Neutrophil (primary cell): ENCODE measurements at regions not wholly inside any gene's neighbourhood (a gene's known extent, or its start where the extent isn't known, plus 50 kb on each side); places are given as distances from the start of the nearest gene placed in this dataset.
A peak's percentile ranks its signal among the peaks of the same experiment; 100 is the strongest.

ENCODE experiments used
- H3K27ac ChIP-seq: fragments of 200-600 bp; sonication (generic); 2 replicates; pipeline ENCODE4 v1.5.1; 2016; ENCODE audit warnings: mild to moderate bottlenecking, moderate library complexity
- H3K27me3 ChIP-seq: fragments of 200-600 bp; sonication (generic); 2 replicates; pipeline ENCODE4 v1.6.0; 2016; ENCODE audit warnings: mild to moderate bottlenecking
- H3K36me3 ChIP-seq: fragments of 200-600 bp; sonication (generic); 2 replicates; pipeline ENCODE4 v1.5.1; 2017
- H3K4me1 ChIP-seq, 2 experiments: fragments of 200-600 bp in 1 of 2; sonication (generic) in 1 of 2; 1 replicate in 1 of 2; 2 replicates in 1 of 2; pipeline versions ENCODE4 v1.5.1 to v1.6.1; 2013 to 2016; ENCODE audit warnings: low read depth in 1 of 2, low read length in 1 of 2, mild to moderate bottlenecking in 1 of 2, moderate library complexity in 1 of 2; ENCODE audit not compliant: control insufficient read depth in 1 of 2, insufficient read depth in 1 of 2
- H3K4me3 ChIP-seq, 2 experiments: fragments of 200-600 bp in 1 of 2; sonication (generic) in 1 of 2; 1 replicate in 1 of 2; 2 replicates in 1 of 2; pipeline ENCODE4 v1.5.1; 2013 to 2016; ENCODE audit warnings: low read depth in 1 of 2, low read length in 1 of 2, mild to moderate bottlenecking in 1 of 2, moderate library complexity in 1 of 2
- H3K9me3 ChIP-seq: fragments of 200-600 bp; sonication (generic); 2 replicates; pipeline ENCODE4 v1.5.1; 2016
- TF ChIP-seq, protein P1 (sequence below): fragments of 200-600 bp; sonication (generic); IDR thresholded peaks from 2 replicates; pipeline ENCODE4 v1.5.1; 2016; ENCODE audit warnings: antibody characterized with exemption

GRCh38 chr7:18306696-18307095 is 188.9 kb upstream of the HDAC9 start:
- TF ChIP-seq, protein P1, sequence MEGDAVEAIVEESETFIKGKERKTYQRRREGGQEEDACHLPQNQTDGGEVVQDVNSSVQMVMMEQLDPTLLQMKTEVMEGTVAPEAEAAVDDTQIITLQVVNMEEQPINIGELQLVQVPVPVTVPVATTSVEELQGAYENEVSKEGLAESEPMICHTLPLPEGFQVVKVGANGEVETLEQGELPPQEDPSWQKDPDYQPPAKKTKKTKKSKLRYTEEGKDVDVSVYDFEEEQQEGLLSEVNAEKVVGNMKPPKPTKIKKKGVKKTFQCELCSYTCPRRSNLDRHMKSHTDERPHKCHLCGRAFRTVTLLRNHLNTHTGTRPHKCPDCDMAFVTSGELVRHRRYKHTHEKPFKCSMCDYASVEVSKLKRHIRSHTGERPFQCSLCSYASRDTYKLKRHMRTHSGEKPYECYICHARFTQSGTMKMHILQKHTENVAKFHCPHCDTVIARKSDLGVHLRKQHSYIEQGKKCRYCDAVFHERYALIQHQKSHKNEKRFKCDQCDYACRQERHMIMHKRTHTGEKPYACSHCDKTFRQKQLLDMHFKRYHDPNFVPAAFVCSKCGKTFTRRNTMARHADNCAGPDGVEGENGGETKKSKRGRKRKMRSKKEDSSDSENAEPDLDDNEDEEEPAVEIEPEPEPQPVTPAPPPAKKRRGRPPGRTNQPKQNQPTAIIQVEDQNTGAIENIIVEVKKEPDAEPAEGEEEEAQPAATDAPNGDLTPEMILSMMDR: no peak
- Histone ChIP-seq H3K27ac (no peak overlapping the region), H3K27me3 (no peaks in the 10 kb centered on the region), H3K36me3 (no peaks in the 10 kb centered on the region), H3K4me3 (no peak overlapping the region), H3K9me3 (no peaks in the 10 kb centered on the region), H3K4me1 (no peaks in the 10 kb centered on the region)

DNA sequence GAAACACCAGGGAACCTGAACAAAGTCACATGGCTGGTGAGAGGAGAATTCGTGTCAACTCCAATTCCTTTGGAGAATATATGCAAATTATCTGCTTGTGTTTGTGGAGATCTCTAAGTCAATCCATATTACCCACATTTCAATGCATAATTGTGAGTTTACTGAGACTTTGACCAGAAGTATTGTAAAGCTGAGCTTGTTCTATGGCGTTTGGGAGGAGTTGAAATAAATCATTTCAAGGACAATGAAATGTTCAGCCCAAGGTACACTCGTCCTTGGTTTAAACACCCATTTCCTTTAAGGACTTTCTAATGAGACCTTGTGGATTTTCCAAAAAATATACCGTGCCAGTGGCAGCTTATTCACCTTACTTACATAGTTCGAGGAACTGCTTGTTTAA is 186.6 kb upstream of the HDAC9 start:
- Histone ChIP-seq H3K36me3 (no peaks in the 10 kb centered on the region), H3K27me3 (no peaks in the 10 kb centered on the region), H3K4me3 (no peak overlapping the region), H3K27ac (no peak overlapping the region), H3K4me1 (no peaks in the 10 kb centered on the region), H3K9me3 (no peaks in the 10 kb centered on the region)
- TF ChIP-seq, protein P1: no peak

DNA sequence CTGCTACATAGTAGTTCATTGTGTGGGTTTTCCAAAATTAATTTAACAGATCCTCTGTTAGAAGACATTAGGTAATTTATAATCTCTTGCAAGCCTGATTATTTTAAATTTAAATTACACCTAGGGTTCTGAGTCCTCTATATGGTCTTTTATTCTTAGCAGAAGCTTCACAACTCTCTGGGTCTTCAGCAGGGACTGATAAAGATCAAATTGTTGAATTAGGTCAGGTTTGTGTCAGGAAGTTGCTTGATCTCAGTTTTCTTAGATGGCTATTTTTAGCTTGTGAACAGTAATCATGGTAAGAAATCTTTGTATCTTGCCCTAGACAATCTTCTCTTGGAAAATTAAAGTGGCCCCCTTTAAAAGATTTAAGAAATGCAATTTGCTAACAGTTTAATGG is 183.1 kb upstream of the HDAC9 start:
- Histone ChIP-seq H3K9me3 (no peaks in the 10 kb centered on the region), H3K4me3 (no peak overlapping the region), H3K36me3 (no peaks in the 10 kb centered on the region), H3K27me3 (no peaks in the 10 kb centered on the region), H3K4me1 (peaks cover 4% of the 10 kb centered on the region in 2 experiments), H3K27ac (no peak overlapping the region)
- TF ChIP-seq, protein P1: no peak

DNA sequence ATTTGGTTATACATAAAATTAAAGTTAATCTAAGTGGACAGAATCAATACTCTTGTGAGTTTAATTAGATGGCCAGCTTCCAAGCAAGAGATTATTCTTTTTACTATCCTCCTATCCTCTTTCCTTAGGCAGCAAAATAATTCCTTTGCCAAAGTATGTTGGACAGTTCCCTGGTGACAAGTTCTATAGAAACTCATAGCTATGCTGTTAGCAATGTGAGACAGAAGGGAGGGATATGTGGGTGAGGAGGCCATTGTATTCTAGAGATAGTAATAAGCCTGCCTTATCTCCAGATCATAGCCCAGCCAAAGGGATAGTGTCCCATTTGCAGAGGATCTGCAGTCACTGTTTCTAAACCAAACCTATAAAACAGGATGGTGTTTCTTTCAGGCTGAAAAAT is 181.6 kb upstream of the HDAC9 start:
- Histone ChIP-seq H3K4me1 (peaks cover 10 to 12% of the 10 kb centered on the region in 2 experiments), H3K4me3 (no peak overlapping the region), H3K36me3 (no peaks in the 10 kb centered on the region), H3K27ac (no peak overlapping the region), H3K9me3 (no peaks in the 10 kb centered on the region), H3K27me3 (no peaks in the 10 kb centered on the region)
- TF ChIP-seq, protein P1: no peak

GRCh38 chr7:18315241-18315640 is 180.3 kb upstream of the HDAC9 start:
- Histone ChIP-seq H3K4me1 (peaks cover 10 to 12% of the 10 kb centered on the region in 2 experiments), H3K4me3 (no peak overlapping the region), H3K36me3 (no peaks in the 10 kb centered on the region), H3K9me3 (no peaks in the 10 kb centered on the region), H3K27me3 (no peaks in the 10 kb centered on the region), H3K27ac (no peak overlapping the region)
- TF ChIP-seq, protein P1: no peak

GRCh38 chr7:18317941-18318340 is 177.6 kb upstream of the HDAC9 start:
- Histone ChIP-seq H3K27me3 (no peaks in the 10 kb centered on the region), H3K36me3 (no peaks in the 10 kb centered on the region), H3K4me1 (peaks cover 10 to 12% of the 10 kb centered on the region in 2 experiments), H3K27ac (peak overlapping the region; percentile 39), H3K9me3 (no peaks in the 10 kb centered on the region), H3K4me3 (no peak overlapping the region)
- TF ChIP-seq, protein P1: no peak
